ENCODE measurements at regions not wholly inside any gene's neighbourhood (a gene's known extent, or its start where the extent isn't known, plus 50 kb on each side); places are given as distances from the start of the nearest gene placed in this dataset.
"Not testable (repeated sequence)": the region's sequence is repeated elsewhere in the genome, so short reads cannot be mapped to it uniquely, and the experiment has no call there.

GRCh38 chr20:12064540-12064939, 146.8 kb downstream of the BTBD3 start:
- ChIA-PET POLR2A (no interaction called here), CTCF (no interaction called here)

- ChIA-PET POLR2A (no interaction called here), CTCF (no interaction called here)
Measured at GRCh38 chr20:12067686-12068085, 150.0 kb downstream of the BTBD3 start.

- ChIA-PET CTCF (no interaction called here), POLR2A (no interaction called here)
Measured at GRCh38 chr20:12068121-12068520, 150.4 kb downstream of the BTBD3 start.

DNA sequence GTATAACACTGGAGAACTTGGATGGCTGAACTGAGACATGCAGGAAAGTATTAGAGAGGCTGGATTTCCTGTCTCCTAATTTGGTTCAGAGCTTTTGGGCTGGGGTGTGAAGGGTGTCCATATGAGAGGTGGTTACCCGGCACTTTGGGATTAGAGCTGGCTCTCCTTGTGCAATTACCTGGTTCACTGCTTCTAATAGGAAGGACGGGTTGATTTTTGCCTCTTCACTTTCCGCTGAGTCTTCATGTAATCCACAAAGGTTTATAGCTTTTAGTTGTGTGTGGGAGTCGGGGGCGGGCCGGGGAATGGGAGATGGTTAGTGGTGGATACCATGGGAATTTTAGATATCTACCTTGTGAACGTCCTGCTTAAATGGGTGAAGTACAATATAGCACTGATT, 151.5 kb downstream of the BTBD3 start:
- POLR2A ChIA-PET: no interaction called here
- CTCF ChIA-PET: no interaction called here

DNA sequence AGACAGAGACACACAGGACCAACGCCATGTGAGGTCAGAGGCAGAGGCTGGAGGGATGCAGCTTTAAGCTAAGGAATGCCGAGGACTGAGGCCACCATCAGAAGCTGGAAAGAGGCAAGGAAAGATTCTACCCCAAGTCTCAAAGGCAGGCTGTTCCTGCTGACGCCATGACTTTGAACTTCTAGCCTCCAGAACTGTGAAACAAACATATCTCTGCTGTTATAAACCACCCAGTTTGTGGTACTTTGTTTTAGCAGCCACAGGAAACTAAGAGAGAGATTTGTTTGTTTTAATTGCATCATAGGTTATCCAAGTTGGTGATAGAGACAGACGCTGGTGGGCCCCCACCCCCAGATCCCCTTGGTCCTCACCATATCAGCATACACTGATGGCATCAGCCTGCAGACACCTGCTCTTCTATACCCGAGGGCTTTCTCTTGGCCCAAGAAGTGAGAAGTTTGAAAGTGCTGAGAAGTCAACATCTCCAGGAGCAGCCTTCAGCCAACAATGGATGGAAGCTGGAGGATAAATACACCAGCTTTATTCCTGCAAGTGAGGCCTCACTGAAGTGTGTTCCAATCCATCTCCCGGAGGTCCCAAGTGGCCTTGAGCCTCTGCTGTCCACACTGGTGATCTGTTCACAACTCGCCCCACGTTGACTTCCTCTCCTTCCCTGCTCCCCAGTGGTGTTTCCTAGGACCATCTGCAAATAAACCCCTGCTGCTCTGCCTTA, 154.7 kb downstream of the BTBD3 start:
- CTCF ChIA-PET: no interaction called here

DNA sequence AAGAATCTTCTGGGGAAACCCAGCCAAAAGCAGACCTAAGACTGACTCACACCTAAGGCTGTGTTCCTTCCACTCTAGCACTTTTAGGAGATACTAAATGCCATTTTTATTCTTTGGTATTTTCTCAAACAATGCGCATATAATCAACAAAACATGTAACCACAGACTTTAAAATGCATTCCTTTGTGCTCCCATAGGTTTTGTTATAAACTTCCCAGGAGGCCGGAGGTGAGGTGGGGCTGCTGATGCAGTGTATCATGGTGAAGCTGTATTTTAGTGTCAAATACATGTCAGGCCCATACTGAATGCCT, 155.2 kb downstream of the BTBD3 start:
- POLR2A ChIA-PET: no interaction called here

More for the DNA sequence above, 154.7 kb downstream of the BTBD3 start:
- POLR2A ChIA-PET: no interaction called here

GRCh38 chr20:12074111-12074655, 156.5 kb downstream of the BTBD3 start:
- ChIA-PET POLR2A (no interaction called here), CTCF (no interaction called here)

More for the DNA sequence above, 155.2 kb downstream of the BTBD3 start:
- CTCF ChIA-PET: no interaction called here

GRCh38 chr20:12076200-12076599, 158.5 kb downstream of the BTBD3 start:
- ChIA-PET CTCF (no interaction called here), POLR2A (no interaction called here)

- POLR2A ChIA-PET: no interaction called here
Measured at GRCh38 chr20:12077875-12078274, 160.2 kb downstream of the BTBD3 start.

GRCh38 chr20:12079490-12079889, 161.8 kb downstream of the BTBD3 start:
- ChIA-PET CTCF (no interaction called here), POLR2A (no interaction called here)

More at GRCh38 chr20:12077875-12078274, 160.2 kb downstream of the BTBD3 start:
- CTCF ChIA-PET: no interaction called here

DNA sequence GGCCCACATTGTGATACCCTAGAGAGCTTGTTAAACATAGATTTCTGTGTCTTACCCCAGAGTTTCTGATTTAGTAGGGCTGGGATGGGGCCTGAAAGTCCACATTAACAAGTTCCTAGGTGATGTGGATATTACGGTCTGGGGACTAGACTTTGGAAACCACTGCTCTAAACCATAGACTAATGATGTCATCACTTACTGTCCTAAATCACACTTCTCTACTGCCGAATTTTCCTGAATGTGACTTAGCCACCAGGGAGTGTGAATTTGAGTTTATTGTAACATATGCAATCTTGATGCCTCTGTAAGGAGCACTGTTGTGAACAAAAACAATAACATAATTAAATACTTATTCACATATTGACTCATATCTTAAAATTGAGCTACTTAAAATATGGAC, 165.6 kb downstream of the BTBD3 start:
- POLR2A ChIA-PET: no interaction called here

GRCh38 chr20:12084482-12084881, 166.8 kb downstream of the BTBD3 start:
- ChIA-PET CTCF (no interaction called here), POLR2A (no interaction called here)

More for the DNA sequence above, 165.6 kb downstream of the BTBD3 start:
- CTCF ChIA-PET: no interaction called here

DNA sequence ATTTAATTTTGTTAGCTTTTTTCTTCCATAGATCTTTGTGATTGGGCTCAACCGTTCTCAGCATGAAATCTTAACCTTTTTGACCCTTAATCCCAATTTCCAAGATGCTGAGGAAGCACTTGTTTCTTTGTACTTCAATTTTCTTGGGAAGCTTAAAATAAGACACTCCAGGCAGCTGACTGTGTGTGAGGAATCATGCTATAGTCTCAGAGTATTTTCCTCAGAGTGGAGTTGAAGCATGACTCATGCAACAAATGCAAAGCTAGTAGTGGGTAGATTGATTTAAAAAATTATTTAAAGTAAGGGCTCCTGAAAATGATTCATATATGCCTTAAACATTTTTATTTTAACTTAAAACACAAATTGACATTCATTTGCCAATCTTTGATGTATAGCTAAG, 168.7 kb downstream of the BTBD3 start:
- CTCF ChIA-PET: no interaction called here
- POLR2A ChIA-PET: no interaction called here

GRCh38 chr20:12090920-12091319, 173.2 kb downstream of the BTBD3 start:
- ChIA-PET CTCF (no interaction called here), POLR2A (no interaction called here)

GRCh38 chr20:12093057-12093796, 175.5 kb downstream of the BTBD3 start:
- ChIA-PET CTCF (interaction anchor here (0.7 kb wide), 1 partner anchor 27 kb away, joined by 4 read pairs; no protein-coding TSS in a partner anchor), POLR2A (no interaction called here)

DNA sequence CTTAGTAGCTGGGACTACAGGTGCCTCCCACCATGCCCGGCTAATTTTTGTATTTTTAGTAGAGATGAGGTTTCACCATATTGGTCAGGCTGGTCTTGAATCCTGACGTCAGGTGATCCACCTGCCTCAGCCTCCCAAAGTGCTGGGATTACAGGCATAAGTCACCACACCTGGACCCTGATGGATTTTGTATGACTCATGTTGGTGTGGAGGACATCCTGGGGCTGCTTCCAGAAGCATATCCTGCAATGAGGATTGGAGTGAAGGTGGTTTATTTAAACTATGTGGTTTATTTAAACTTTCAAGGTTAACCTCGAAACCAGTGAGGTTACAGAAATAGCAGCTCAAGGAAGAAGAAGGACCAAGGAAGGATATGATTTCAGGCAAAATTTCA, 176.1 kb downstream of the BTBD3 start:
- POLR2A ChIA-PET: not testable (repeated sequence)
- CTCF ChIA-PET: interaction anchor here (0.7 kb wide), 1 partner anchor 27 kb away, joined by 4 read pairs; no protein-coding TSS in a partner anchor

GRCh38 chr20:12095180-12095920, 177.7 kb downstream of the BTBD3 start:
- CTCF ChIA-PET: no interaction called here
- POLR2A ChIA-PET: no interaction called here

GRCh38 chr20:12098421-12098820, 180.7 kb downstream of the BTBD3 start:
- POLR2A ChIA-PET: no interaction called here
- CTCF ChIA-PET: no interaction called here

GRCh38 chr20:12108846-12109245, 191.2 kb downstream of the BTBD3 start:
- CTCF ChIA-PET: no interaction called here
- POLR2A ChIA-PET: no interaction called here

DNA sequence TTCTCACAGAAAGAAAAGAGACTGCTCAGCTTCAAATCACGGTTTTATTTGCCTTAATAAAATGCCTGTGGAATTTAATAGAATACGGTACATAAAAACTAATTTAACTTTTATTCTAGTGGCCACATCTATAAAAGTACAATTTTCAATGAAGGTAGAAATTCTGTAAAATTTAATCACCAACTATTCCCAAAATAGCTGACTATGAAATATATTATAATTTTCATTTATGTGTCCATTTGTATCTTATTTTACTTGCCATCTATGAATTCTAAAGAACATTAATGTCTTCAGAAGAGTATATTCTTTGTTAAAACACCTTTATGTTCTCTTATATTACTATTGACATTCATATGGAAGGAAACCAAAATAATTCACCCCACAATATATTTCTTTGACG, 192.6 kb downstream of the BTBD3 start:
- POLR2A ChIA-PET: no interaction called here
- CTCF ChIA-PET: no interaction called here

DNA sequence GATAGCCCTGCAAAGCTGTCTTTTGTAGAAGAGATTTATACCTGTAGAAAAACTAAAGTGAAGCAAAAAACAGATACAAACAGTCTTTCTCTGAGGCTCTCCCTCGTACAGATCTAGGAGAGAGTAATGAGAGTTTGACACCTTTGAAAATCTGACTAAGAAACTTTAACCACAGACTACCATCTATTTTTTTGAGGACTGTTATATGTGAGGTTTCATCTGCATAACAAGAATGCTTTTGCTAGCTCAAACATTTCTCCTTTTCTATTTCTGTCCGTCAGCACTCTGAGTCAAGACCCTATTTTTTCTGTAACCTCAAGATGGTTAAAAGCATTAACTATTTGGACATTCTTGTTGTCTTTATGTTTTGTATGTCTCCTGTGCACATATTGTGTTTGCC, 193.0 kb downstream of the BTBD3 start:
- CTCF ChIA-PET: no interaction called here
- POLR2A ChIA-PET: no interaction called here

All from activated CD8-positive, alpha-beta memory T cell treated with anti-CD3 and anti-CD28 coated beads for 36 hours (primary cell).